HG03354 (cell line): ENCODE measurements at regions not wholly inside any gene's neighbourhood (a gene's known extent, or its start where the extent isn't known, plus 50 kb on each side); places are given as distances from the start of the nearest gene placed in this dataset.

ENCODE experiments used
- ATAC-seq: cut with Tn5 transposase; IDR thresholded peaks from one replicate; pipeline ENCODE4 v1.9.1; 2021; ENCODE audit warnings: mild to moderate bottlenecking; ENCODE audit not compliant: unreplicated experiment, poor library complexity, severe bottlenecking

DNA sequence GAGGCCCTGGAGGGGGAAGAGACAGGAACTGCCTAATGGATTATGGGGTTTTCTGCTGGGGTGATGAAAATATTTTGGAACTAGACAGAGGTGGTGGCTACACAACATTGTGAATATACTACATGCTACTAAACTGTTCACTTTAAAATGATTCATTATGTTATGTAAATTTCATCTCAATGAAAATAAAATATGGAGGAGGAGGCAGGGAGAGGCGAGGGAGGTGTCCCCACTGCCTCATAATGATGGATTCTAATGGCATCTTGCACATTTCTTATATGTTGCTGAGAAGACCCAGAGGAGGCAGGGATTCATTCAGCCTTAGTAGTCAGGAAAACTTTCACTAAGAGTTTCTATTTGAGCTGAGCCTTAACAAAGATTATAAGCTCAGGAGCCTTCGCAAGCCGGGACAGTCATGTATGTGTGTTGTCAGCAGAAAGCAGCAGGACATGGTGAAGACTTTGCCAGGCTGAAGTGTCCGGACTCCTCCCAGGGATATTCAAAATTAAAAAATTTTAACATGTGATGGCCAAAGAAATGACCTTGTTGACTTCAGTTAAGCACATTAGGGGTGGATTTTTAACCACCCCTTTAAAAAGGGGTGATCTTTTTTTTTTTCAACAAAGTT is 158.6 kb upstream of the PCSK2 start:
- ATAC-seq = no peak

GRCh38 chr20:17077030-17077429 is 149.8 kb upstream of the PCSK2 start:
- ATAC-seq = no peak

DNA sequence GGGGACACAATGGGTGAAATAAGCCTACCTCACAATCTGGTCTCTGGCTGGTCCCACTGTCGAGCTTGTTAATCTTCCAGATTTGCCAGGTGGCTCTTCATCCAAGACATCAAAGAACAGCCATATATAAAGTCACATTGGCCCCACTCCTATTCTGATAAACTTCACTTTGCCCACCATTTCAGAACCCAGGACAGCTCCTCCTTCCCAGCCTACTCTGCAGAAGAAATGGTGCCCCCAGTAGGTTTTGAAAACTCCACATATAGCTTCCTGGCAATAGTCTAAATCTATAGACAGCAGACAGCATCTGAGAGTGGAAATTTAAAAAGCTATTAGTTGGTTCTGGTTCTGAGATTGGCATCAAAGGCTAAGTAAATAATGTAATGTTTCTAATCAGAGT is 143.1 kb upstream of the PCSK2 start:
- ATAC-seq = no peak

DNA sequence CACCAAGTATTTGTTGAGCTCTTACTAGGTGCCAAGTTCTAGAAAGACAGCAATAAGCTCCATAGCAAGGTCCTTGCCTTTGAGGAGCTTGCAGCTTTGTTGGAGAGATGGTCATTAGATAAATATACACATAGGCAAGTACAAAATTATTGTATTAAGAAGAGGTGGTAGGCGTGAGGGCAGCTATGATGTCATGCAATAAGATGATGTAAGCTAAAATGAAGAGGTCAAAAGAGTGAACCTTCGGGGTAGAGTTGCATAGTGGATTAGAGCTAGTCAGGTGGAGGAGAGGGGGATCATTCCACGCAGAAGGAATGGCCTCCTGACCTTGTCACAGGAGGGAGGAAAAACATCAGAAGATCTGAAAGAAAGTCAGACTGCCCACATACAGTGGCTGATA is 141.9 kb upstream of the PCSK2 start:
- no peak for ATAC-seq

- no peak for ATAC-seq
Observed at GRCh38 chr20:17093782-17094181, 133.1 kb upstream of the PCSK2 start.

DNA sequence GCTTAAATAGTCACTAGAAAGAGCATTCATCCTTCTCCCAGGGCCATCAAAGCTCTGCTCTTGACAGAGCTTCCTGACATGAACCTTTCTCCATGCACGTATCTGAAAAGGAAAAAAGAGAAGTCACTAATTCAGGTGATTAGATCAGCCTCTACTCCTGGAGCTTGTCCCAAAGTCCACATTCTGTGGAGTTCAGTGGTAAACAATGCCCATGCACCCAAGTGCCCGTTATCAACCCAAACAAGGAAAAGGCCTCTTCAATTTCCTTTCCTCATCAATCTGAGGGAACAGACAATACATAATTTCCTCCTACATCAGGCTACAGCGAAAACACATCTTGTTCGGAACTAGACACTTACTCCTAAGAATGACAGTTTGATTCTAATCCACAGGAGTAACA is 129.2 kb upstream of the PCSK2 start:
- no peak for ATAC-seq

GRCh38 chr20:17100506-17100905 is 126.3 kb upstream of the PCSK2 start:
- no peak for ATAC-seq

GRCh38 chr20:17107127-17107526 is 119.7 kb upstream of the PCSK2 start:
- no peak for ATAC-seq

GRCh38 chr20:17108896-17109295 is 117.9 kb upstream of the PCSK2 start:
- ATAC-seq = no peak

GRCh38 chr20:17109307-17109706 is 117.5 kb upstream of the PCSK2 start:
- no peak for ATAC-seq

DNA sequence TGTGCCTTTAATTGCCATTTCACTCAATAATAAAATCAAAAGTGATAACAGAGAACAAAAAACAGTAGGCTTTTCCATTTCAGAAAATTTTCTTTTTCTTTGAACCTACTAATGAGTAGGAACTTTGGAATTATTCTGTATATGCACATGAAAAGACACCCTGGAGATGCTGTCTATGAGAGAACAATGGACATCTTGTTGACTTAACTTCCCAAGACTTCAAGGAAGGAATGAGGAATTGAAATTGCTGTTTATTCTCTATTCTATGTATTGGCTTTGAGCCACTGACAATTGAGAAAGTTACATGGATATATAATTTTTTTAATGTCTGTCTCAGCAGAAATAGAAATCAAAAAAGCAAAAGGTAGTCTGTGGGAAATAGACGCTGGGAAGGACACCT is 98.6 kb upstream of the PCSK2 start:
- no peak for ATAC-seq

DNA sequence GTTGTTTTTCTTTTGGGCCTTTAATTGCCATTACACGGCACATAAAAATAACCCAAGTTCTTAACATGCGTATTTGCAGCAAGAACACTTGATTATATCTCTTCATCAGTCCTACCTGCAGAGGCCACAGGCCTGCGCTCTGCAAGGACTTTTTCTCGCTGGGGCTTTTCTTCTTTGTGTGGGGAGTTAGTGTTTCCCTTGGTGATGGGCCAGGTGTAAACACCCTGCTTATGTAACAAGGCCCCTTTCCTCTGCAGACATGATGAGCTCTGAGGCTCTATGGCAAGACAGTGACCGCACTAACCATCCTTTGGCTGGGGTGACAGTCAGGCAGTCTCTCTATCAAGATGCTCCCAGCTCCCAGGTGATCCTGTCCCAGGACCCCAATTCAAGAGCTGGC is 97.8 kb upstream of the PCSK2 start:
- ATAC-seq = no peak

DNA sequence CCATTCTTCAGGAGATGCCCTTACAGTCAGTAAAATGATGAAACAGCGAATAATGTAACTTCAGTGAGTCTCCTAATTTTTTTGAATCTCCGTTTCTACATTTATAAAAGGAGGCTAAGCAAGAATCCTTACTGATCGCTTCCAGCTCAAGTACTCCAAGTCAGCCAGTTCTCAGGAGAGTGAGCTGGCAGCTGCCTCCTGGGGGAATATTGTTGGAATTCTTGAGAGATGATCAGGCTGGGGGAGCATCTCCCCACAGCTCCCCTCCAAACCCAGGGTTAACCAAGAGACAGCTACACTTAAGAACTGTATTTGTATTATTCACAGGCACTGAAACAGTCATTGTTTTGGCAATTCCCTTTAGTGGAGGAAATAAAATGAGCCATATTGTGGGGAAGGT is 89.1 kb upstream of the PCSK2 start:
- ATAC-seq = no peak

DNA sequence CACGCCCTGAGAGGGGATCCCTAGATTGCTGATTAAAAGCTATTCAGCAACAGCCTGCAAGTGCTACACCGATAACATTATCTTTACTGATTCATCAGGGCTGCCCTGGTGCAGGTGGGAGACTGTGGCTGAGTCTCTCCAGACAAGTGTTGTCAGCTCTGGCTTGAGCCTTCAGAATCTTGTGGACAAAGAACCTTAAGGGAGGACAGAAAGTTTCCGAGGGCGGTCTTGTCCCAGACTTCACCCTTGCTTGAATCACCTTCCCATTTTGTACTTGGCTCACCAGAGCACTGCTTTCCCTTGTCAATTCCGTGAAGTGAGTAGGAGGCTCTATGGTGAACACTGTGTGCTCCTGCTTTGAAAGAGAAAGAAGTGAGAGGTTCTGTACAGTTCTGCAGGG is 88.6 kb upstream of the PCSK2 start:
- no peak for ATAC-seq

DNA sequence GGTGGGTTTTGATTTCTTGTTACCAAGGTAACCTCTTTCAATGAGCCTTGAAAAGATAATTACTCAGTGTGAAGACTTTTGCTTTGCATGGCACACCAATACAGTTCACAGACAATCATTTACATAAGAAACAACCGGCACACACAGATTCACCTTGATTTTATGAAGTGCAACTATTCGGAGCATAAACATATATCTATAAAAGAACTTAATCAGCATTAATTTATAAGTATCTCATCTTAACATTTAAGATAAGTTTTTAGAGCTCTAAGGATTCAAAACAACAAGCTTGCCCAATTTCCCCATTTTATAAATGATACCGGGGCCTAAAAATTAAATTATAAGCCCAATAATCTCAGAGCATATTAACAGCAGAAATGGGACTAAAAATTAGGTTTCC is 85.9 kb upstream of the PCSK2 start:
- ATAC-seq = no peak

DNA sequence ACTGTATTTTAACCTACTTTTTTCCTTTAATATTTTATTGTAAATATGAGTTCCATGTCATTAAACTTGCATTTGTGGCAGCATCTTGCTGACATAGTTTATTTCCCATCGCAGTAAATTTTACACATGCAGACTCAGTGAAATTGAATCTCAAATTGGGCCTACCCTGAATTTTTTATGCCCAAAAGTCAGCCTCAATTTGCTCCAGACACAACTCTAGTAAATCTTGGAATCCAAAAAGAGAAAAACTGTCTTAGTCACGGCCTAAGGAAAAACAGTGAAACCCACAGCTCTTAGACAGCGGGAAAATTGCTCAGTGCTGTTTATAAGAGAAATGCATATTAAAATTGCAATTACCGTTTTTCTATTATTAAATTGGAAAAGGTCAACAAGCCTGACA is 85.3 kb upstream of the PCSK2 start:
- ATAC-seq = no peak

DNA sequence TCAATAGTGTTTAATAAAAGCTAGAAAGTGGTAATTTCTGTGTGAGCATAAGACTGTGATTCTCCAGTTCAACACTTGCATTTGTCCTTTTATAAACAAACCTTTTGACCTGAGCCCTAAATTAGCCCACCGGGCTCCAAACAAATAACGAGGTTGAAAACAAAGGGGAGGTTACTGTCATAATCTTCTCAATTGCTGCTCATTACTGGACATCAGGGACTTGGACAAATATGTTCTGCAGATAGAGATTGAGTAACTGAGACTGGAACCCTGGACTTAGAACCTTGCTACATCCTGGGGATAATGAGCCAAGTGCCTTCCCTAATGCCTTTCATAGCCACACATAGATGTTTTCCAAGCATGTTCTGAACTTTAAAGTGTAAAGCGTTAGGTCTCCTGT is 84.2 kb upstream of the PCSK2 start:
- no peak for ATAC-seq

DNA sequence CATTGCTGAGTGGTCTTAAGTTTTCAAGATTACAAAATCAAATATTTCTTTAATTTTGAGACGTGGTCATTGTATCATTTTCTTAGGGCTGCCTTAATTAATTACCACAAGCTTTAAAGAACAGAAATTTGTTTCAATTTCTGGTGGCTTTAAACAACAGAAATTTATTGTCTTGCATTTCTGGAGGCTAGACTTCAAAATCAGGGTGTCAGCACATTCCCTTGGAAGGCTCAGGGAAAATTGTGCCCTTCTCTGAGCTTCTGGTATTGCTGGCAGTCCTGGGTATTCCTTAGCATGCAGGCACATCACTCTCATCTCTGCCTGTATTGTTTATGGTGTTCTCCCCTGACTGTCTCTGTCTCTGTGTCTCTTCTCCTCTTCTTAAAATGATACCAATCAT is 76.0 kb upstream of the PCSK2 start:
- no peak for ATAC-seq

DNA sequence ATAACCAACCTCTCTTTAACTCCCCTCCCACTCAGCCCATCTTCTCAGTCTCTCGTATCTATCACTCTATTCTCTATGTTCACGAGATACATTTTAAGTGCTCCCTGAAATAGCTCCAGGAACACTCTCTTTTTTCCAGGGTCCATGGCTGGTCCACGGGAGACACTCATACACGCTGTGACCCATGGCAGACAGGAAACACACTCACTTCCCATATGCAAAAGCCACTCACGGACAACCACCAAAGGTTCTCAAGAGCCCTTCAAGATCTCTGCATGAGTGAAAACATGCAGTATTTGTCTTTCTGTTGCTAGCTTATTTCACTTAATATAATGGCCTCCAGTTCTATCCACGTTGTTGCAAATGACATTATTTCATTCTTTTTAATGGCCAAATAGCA is 71.4 kb upstream of the PCSK2 start:
- ATAC-seq = no peak

DNA sequence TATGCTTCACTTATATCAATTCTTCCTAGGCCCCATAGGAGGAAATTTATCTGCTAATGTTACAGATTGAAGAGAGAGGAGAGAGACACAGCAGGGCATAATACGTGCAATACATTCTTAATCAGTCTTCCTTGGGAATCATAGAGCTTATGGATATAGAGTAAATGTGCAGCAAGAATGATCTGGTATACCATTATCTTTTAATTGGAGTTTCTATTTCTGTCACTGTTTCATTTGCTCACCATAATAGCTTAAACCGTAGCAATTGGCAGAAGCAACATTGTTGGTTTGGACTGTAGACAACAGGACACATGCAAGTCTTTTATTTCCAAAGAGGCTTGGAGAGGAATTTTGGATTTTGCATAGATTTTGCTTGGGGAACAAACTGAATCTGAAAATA is 68.1 kb upstream of the PCSK2 start:
- no peak for ATAC-seq

DNA sequence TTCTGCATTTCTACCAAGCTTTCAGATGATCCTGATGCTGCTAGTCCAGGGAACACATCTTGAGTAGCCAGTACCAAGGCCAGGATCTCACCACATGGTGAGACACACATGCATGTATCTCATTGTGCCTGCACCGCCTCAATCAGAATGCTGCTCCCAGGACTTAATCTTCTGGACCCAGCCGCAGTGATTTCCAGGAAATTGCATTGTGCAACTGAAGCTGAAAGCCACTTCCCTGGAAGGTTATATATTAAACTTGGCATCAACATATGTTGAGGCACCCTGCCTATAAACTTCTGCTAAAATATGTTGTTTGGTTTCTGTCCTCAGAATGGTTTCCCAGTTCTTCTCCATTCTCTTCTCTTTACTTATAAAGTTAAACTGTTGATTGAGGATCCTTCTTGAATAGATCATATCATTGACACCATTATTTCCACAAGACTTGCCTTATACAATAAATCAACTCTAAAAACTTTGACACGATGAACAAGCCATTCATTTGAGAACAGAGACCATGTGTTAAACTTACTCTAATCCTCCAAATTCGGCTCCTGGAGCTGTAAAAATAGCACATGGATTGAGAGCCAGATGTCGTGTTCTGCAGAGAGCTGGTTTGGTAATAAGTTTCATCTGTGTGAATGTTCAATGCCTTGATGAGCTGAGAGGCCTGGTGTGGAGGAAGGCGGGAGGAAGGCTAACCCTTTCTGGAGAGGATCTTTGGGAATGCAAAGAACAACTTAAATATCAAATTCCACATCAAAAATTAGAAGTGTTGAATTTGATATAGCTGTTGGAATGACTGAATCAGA is 65.0 kb upstream of the PCSK2 start:
- ATAC-seq = no peak
